Neural cell (in vitro differentiated cells): ENCODE measurements at regions not wholly inside any gene's neighbourhood (a gene's known extent, or its start where the extent isn't known, plus 50 kb on each side); places are given as distances from the start of the nearest gene placed in this dataset.

Experiments used
- H2AFZ ChIP-seq: fragments of 200-600, 300-800 bp; sonication (generic), shearing (Covaris generic); 2 replicates; pipeline ENCODE4 v1.6.0; 2014; ENCODE audit warnings: low read depth, mild to moderate bottlenecking, antibody characterized with exemption, low read length, moderate library complexity
- H3F3A ChIP-seq: fragments of 200-600 bp; shearing (Covaris generic); 2 replicates; pipeline ENCODE4 v1.6.1; 2016; ENCODE audit warnings: mild to moderate bottlenecking, moderate library complexity, mixed read lengths, antibody characterized with exemption, low read length; ENCODE audit not compliant: insufficient read depth, poor library complexity, severe bottlenecking
- H3K27ac ChIP-seq: fragments of 200-600, 300-800 bp; sonication (generic), shearing (Covaris generic); 2 replicates; pipeline ENCODE4 v1.5.1; 2014; ENCODE audit warnings: mild to moderate bottlenecking, low read length, moderate library complexity
- H3K27me3 ChIP-seq: fragments of 300-800, 200-600 bp; sonication (generic), shearing (Covaris generic); 2 replicates; pipeline ENCODE4 v1.6.0; 2014; ENCODE audit warnings: mild to moderate bottlenecking, low read depth, low read length, moderate library complexity; ENCODE audit not compliant: insufficient read depth
- H3K36me3 ChIP-seq: fragments of 300-800, 200-600 bp; sonication (generic), shearing (Covaris generic); 2 replicates; pipeline ENCODE4 v1.5.1; 2014; ENCODE audit warnings: mild to moderate bottlenecking, antibody characterized with exemption, low read length, moderate library complexity; ENCODE audit not compliant: insufficient read depth
- H3K4me2 ChIP-seq: fragments of 300-800, 200-600 bp; sonication (generic), shearing (Covaris generic); 2 replicates; pipeline ENCODE4 v1.6.0; 2014; ENCODE audit warnings: mild to moderate bottlenecking, low read length
- H3K4me3 ChIP-seq: fragments of 300-800, 200-600 bp; sonication (generic), shearing (Covaris generic); 2 replicates; pipeline ENCODE4 v1.5.1; 2014; ENCODE audit warnings: mild to moderate bottlenecking, low read length, moderate library complexity
- H3K79me2 ChIP-seq: fragments of 200-600 bp; shearing (Covaris generic); replicated peaks from 2 replicates; pipeline ENCODE4 v1.6.0; 2014; ENCODE audit warnings: mild to moderate bottlenecking, low read length, moderate library complexity; ENCODE audit not compliant: insufficient read depth
- H3K9ac ChIP-seq: fragments of 300-800, 200-600 bp; sonication (generic), shearing (Covaris generic); 2 replicates; pipeline ENCODE4 v1.6.1; 2016; ENCODE audit warnings: mild to moderate bottlenecking, low read length, mixed read lengths
- H3K9me2 ChIP-seq: fragments of 200-600 bp; shearing (Covaris generic); 2 replicates; pipeline ENCODE4 v1.6.1; 2016; ENCODE audit warnings: mild to moderate bottlenecking, low read length, mixed read lengths; ENCODE audit not compliant: insufficient read depth
- H3K9me3 ChIP-seq: fragments of 200-600, 300-800 bp; sonication (generic), shearing (Covaris generic); 2 replicates; pipeline ENCODE4 v1.6.1; 2016; ENCODE audit warnings: mild to moderate bottlenecking, mixed run types, low read length, moderate library complexity, mixed read lengths
- H4K20me1 ChIP-seq: fragments of 200-600 bp; shearing (Covaris generic); 2 replicates; pipeline ENCODE4 v1.6.1; 2016; ENCODE audit warnings: mild to moderate bottlenecking, mixed run types; ENCODE audit not compliant: insufficient read depth
- EP300 ChIP-seq: fragments of 450-650 bp; conservative IDR thresholded peaks from 2 replicates; pipeline ENCODE4 v1.6.1; 2014; ENCODE audit warnings: antibody characterized with exemption, mild to moderate bottlenecking, moderate library complexity; ENCODE audit not compliant: poor library complexity, severe bottlenecking
- EZH2 ChIP-seq: fragments of 200-600, 300-800 bp; shearing (Covaris generic), sonication (generic); IDR thresholded peaks from 2 replicates; pipeline ENCODE4 v1.6.1; 2014; ENCODE audit warnings: antibody characterized with exemption, low read length, borderline replicate concordance, mild to moderate bottlenecking; ENCODE audit not compliant: insufficient read depth, poor library complexity, severe bottlenecking
- MXI1 ChIP-seq: fragments of 450-650 bp; conservative IDR thresholded peaks from 2 replicates; pipeline ENCODE4 v1.6.1; 2014; ENCODE audit warnings: antibody characterized with exemption, mild to moderate bottlenecking; ENCODE audit not compliant: poor library complexity, severe bottlenecking
- RAD21 ChIP-seq: fragments of 450-650 bp; conservative IDR thresholded peaks from 2 replicates; pipeline ENCODE4 v1.6.1; 2014; ENCODE audit warnings: antibody characterized with exemption, mild to moderate bottlenecking, moderate library complexity
- REST ChIP-seq: IDR thresholded peaks from 2 replicates; pipeline ENCODE4 v1.6.1; 2012; ENCODE audit warnings: borderline replicate concordance
- SMC3 ChIP-seq: fragments of 450-650 bp; conservative IDR thresholded peaks from 2 replicates; pipeline ENCODE4 v1.6.1; 2014; ENCODE audit warnings: antibody characterized with exemption, mild to moderate bottlenecking, moderate library complexity; ENCODE audit not compliant: poor library complexity
- TAF1 ChIP-seq: IDR thresholded peaks from 2 replicates; pipeline ENCODE4 v1.6.1; 2012; ENCODE audit warnings: low read depth

GRCh38 chr13:64534302-64534701 lies 2695.8 kb downstream of the PCDH9 start:
- Histone ChIP-seq H3K4me3 (no peak overlapping the region), H2AFZ (no peak overlapping the region)

GRCh38 chr13:64531400-64531799 lies 2698.7 kb downstream of the PCDH9 start:
- TF ChIP-seq RAD21: no peak
- no peaks in the 10 kb centered on the region for H3K27me3 ChIP-seq
- no peaks in the 10 kb centered on the region for H4K20me1 ChIP-seq
- no peak overlapping the region for H2AFZ ChIP-seq
- no peaks in the 10 kb centered on the region for H3K36me3 ChIP-seq
- H3K9me3 ChIP-seq: no peaks in the 10 kb centered on the region
- no peak overlapping the region for H3K4me2 ChIP-seq
- no peaks in the 10 kb centered on the region for H3K79me2 ChIP-seq
- no peaks in the 10 kb centered on the region for H3F3A ChIP-seq
- H3K4me3 ChIP-seq: no peak overlapping the region
- H3K9me2 ChIP-seq: no peaks in the 10 kb centered on the region
- no peak overlapping the region for H3K9ac ChIP-seq
- no peak overlapping the region for H3K27ac ChIP-seq

More at GRCh38 chr13:64534302-64534701, 2695.8 kb downstream of the PCDH9 start:
- Histone ChIP-seq H3K79me2 (no peaks in the 10 kb centered on the region), H3K9me2 (no peaks in the 10 kb centered on the region), H3K9me3 (no peaks in the 10 kb centered on the region), H3F3A (no peaks in the 10 kb centered on the region), H3K27ac (no peak overlapping the region), H4K20me1 (no peaks in the 10 kb centered on the region), H3K9ac (no peak overlapping the region), H3K27me3 (no peaks in the 10 kb centered on the region), H3K4me2 (no peak overlapping the region), H3K36me3 (no peaks in the 10 kb centered on the region)
- TF ChIP-seq SMC3 (no peak), RAD21 (no peak), TAF1 (no peak), EZH2 (no peak)

- Histone ChIP-seq H3K36me3 (no peaks in the 10 kb centered on the region), H3K27ac (no peak overlapping the region), H3K79me2 (no peaks in the 10 kb centered on the region), H3K27me3 (no peaks in the 10 kb centered on the region), H3F3A (no peaks in the 10 kb centered on the region), H3K9ac (no peak overlapping the region), H4K20me1 (no peaks in the 10 kb centered on the region), H3K4me3 (no peak overlapping the region), H3K4me2 (no peak overlapping the region), H3K9me2 (no peaks in the 10 kb centered on the region), H2AFZ (no peak overlapping the region), H3K9me3 (no peaks in the 10 kb centered on the region)
- no peak for TF ChIP-seq REST
Observed at GRCh38 chr13:64529874-64530485, 2700.2 kb downstream of the PCDH9 start.

GRCh38 chr13:64528838-64529237 lies 2701.3 kb downstream of the PCDH9 start:
- H3K36me3 ChIP-seq: no peaks in the 10 kb centered on the region
- H3K27ac ChIP-seq: no peak overlapping the region
- no peak overlapping the region for H3K9ac ChIP-seq
- H4K20me1 ChIP-seq: no peaks in the 10 kb centered on the region
- H3K27me3 ChIP-seq: no peaks in the 10 kb centered on the region
- no peaks in the 10 kb centered on the region for H3K9me2 ChIP-seq
- H3K4me3 ChIP-seq: peak overlapping the region; percentile 19
- H2AFZ ChIP-seq: no peak overlapping the region
- H3F3A ChIP-seq: no peaks in the 10 kb centered on the region
- no peaks in the 10 kb centered on the region for H3K79me2 ChIP-seq
- peak overlapping the region; percentile 5 for H3K4me2 ChIP-seq
- TF ChIP-seq EP300 (peak; percentile 31), MXI1 (no peak)
- no peaks in the 10 kb centered on the region for H3K9me3 ChIP-seq
